ENCODE measurements at regions not wholly inside any gene's neighbourhood (a gene's known extent, or its start where the extent isn't known, plus 50 kb on each side); places are given as distances from the start of the nearest gene placed in this dataset.

DNA sequence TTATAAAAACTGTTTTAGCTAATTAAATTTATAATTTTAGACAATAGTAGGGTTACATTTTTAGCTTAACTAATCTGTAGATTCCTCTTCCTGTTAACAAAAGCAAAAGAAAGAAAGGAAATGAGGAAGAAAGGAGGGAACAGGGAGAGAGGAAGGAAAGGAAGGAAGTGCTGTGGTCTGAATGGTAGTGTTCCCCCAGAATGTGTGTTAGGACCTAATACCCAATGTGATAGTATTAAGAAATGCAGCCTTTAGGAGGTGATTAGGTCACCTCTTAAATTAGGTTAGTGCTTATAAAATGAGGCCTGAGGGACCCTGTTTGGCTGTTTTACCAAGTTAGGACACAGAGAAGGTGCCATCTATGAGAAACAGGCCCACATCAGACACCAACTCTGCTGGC lies 136.9 kb upstream of the SAMSN1 start:
- TF ChIP-seq POLR2AphosphoS5 (IDR thresholded peaks at IDR 0.05; ENCODE audit: low read depth, low read length) (no peak), SIN3A (IDR thresholded peaks at IDR 0.05; ENCODE audit: borderline replicate concordance, insufficient read depth, low read length) (no peak)
- TF ChIP-seq, protein P1, sequence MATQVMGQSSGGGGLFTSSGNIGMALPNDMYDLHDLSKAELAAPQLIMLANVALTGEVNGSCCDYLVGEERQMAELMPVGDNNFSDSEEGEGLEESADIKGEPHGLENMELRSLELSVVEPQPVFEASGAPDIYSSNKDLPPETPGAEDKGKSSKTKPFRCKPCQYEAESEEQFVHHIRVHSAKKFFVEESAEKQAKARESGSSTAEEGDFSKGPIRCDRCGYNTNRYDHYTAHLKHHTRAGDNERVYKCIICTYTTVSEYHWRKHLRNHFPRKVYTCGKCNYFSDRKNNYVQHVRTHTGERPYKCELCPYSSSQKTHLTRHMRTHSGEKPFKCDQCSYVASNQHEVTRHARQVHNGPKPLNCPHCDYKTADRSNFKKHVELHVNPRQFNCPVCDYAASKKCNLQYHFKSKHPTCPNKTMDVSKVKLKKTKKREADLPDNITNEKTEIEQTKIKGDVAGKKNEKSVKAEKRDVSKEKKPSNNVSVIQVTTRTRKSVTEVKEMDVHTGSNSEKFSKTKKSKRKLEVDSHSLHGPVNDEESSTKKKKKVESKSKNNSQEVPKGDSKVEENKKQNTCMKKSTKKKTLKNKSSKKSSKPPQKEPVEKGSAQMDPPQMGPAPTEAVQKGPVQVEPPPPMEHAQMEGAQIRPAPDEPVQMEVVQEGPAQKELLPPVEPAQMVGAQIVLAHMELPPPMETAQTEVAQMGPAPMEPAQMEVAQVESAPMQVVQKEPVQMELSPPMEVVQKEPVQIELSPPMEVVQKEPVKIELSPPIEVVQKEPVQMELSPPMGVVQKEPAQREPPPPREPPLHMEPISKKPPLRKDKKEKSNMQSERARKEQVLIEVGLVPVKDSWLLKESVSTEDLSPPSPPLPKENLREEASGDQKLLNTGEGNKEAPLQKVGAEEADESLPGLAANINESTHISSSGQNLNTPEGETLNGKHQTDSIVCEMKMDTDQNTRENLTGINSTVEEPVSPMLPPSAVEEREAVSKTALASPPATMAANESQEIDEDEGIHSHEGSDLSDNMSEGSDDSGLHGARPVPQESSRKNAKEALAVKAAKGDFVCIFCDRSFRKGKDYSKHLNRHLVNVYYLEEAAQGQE (IDR thresholded peaks at IDR 0.05; ENCODE audit: insufficient read depth in 1 of 2, low read depth in 2 of 2, low read length in 2 of 2): no peak

Measured in PFSK-1 (cell line).